ENCODE measurements at regions not wholly inside any gene's neighbourhood (a gene's known extent, or its start where the extent isn't known, plus 50 kb on each side); places are given as distances from the start of the nearest gene placed in this dataset.

DNA sequence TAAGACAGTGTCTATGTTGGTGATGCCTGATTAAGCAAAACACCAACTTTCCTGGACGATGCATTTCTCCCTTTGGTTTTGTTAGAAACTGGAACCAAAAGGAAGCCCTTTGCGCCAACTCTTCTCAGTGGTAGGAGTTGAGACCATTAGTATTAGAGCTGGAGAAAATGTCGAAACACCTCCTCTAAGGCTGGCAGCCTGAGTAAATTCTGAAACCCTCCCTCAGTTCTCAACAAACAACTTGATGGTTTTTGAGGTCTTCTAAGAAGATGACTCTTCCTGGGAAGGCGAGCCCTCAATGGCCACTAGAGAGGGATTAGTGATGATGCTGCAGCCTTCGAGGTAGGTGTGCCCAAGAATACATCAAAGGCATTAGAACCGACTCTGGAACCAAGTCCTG is 78.4 kb upstream of the CCN6 start:
- TF ChIP-seq CTCF (conservative IDR thresholded peaks at IDR 0.05 in 1 of 2, IDR thresholded peaks at IDR 0.05 in 1 of 2; ENCODE audit: low read depth in 1 of 2, low read length in 2 of 2) (no peak), EZH2 (IDR thresholded peaks at IDR 0.05; ENCODE audit: low read length, missing control alignments) (no peak)
- Histone ChIP-seq H3K27me3 (ENCODE audit: control insufficient read depth, insufficient read depth, low read length) (no peaks in the 10 kb centered on the region), H3K4me1 (ENCODE audit: control insufficient read depth, extremely low read depth, insufficient read depth, low read length) (peaks cover 20% of the 10 kb centered on the region), H3K79me2 (ENCODE audit: control insufficient read depth, insufficient read depth, low read length) (no peaks in the 10 kb centered on the region), H4K20me1 (ENCODE audit: control insufficient read depth, extremely low read depth, insufficient read depth, low read length) (no peaks in the 10 kb centered on the region), H3K4me3 (replicated peaks in 1 of 4; ENCODE audit: control extremely low read depth in 1 of 4, insufficient read depth in 1 of 4, low read depth in 3 of 4, low read length in 4 of 4) (no peak overlapping the region), H3K9ac (ENCODE audit: insufficient read depth, low read length) (no peak overlapping the region), H2AFZ (ENCODE audit: low read length) (no peak overlapping the region), H3K9me3 (ENCODE audit: control insufficient read depth, insufficient read depth, low read depth, low read length) (no peaks in the 10 kb centered on the region), H3K36me3 (ENCODE audit: control insufficient read depth, insufficient read depth, low read length) (no peaks in the 10 kb centered on the region), H3K27ac (ENCODE audit: insufficient read depth, low read length) (no peak overlapping the region), H3K4me2 (ENCODE audit: extremely low read depth, insufficient read depth, low read length) (no peak overlapping the region)
- no peak for DNase-seq (ENCODE audit: low read depth in 2 of 2)

DNA sequence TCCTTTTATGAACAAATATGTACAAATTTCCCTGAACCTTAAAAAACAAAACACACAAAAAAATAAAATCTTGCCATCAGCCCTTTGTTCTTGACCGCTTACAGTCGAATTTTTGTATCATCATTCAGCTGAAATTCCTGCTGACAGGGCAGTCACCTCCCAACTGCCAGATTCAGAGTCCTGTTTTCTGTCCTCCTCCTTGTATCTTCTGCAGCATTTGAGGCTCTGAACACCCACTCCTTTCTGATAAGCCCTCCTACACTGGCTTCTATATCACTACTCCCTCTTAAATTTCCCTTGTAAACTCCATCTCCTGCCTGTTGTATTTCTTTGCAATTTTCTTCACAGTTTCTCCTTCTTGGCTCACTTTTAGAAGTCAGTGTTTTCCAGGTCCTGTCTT is 77.8 kb upstream of the CCN6 start:
- H4K20me1 ChIP-seq (ENCODE audit: control insufficient read depth, extremely low read depth, insufficient read depth, low read length) = no peaks in the 10 kb centered on the region
- no peak overlapping the region for H3K9ac ChIP-seq (ENCODE audit: insufficient read depth, low read length)
- H3K27ac ChIP-seq (ENCODE audit: insufficient read depth, low read length) = no peak overlapping the region
- no peak overlapping the region for H3K4me3 ChIP-seq (replicated peaks in 1 of 4; ENCODE audit: control extremely low read depth in 1 of 4, insufficient read depth in 1 of 4, low read depth in 3 of 4, low read length in 4 of 4)
- no peaks in the 10 kb centered on the region for H3K36me3 ChIP-seq (ENCODE audit: control insufficient read depth, insufficient read depth, low read length)
- H3K79me2 ChIP-seq (ENCODE audit: control insufficient read depth, insufficient read depth, low read length) = no peaks in the 10 kb centered on the region
- no peak overlapping the region for H2AFZ ChIP-seq (ENCODE audit: low read length)
- H3K9me3 ChIP-seq (ENCODE audit: control insufficient read depth, insufficient read depth, low read depth, low read length) = no peaks in the 10 kb centered on the region
- no peak overlapping the region for H3K4me2 ChIP-seq (ENCODE audit: extremely low read depth, insufficient read depth, low read length)
- H3K4me1 ChIP-seq (ENCODE audit: control insufficient read depth, extremely low read depth, insufficient read depth, low read length) = peaks cover 25% of the 10 kb centered on the region
- TF ChIP-seq CTCF (conservative IDR thresholded peaks at IDR 0.05 in 1 of 2, IDR thresholded peaks at IDR 0.05 in 1 of 2; ENCODE audit: low read depth in 1 of 2, low read length in 2 of 2) (no peak), EZH2 (IDR thresholded peaks at IDR 0.05; ENCODE audit: low read length, missing control alignments) (no peak)
- no peak for DNase-seq (ENCODE audit: low read depth in 2 of 2)
- H3K27me3 ChIP-seq (ENCODE audit: control insufficient read depth, insufficient read depth, low read length) = no peaks in the 10 kb centered on the region

GRCh38 chr6:111978532-111979149 is 75.3 kb upstream of the CCN6 start:
- H3K4me1 ChIP-seq (ENCODE audit: control insufficient read depth, extremely low read depth, insufficient read depth, low read length) = peaks cover 16% of the 10 kb centered on the region
- H3K27me3 ChIP-seq (ENCODE audit: control insufficient read depth, insufficient read depth, low read length) = no peaks in the 10 kb centered on the region
- H3K4me2 ChIP-seq (ENCODE audit: extremely low read depth, insufficient read depth, low read length) = no peak overlapping the region
- H3K4me3 ChIP-seq (replicated peaks in 1 of 4; ENCODE audit: control extremely low read depth in 1 of 4, insufficient read depth in 1 of 4, low read depth in 3 of 4, low read length in 4 of 4) = no peak overlapping the region
- no peak overlapping the region for H3K9ac ChIP-seq (ENCODE audit: insufficient read depth, low read length)
- TF ChIP-seq CTCF (conservative IDR thresholded peaks at IDR 0.05 in 1 of 2, IDR thresholded peaks at IDR 0.05 in 1 of 2; ENCODE audit: low read depth in 1 of 2, low read length in 2 of 2) (no peak), EZH2 (IDR thresholded peaks at IDR 0.05; ENCODE audit: low read length, missing control alignments) (no peak)
- H3K36me3 ChIP-seq (ENCODE audit: control insufficient read depth, insufficient read depth, low read length) = no peaks in the 10 kb centered on the region
- peak; percentile 9 to 55 for DNase-seq (ENCODE audit: low read depth in 2 of 2)
- no peak overlapping the region for H3K27ac ChIP-seq (ENCODE audit: insufficient read depth, low read length)
- H2AFZ ChIP-seq (ENCODE audit: low read length) = no peak overlapping the region
- no peaks in the 10 kb centered on the region for H4K20me1 ChIP-seq (ENCODE audit: control insufficient read depth, extremely low read depth, insufficient read depth, low read length)
- H3K79me2 ChIP-seq (ENCODE audit: control insufficient read depth, insufficient read depth, low read length) = no peaks in the 10 kb centered on the region
- H3K9me3 ChIP-seq (ENCODE audit: control insufficient read depth, insufficient read depth, low read depth, low read length) = no peaks in the 10 kb centered on the region

Data from fibroblast of lung (primary cell).